ENCODE measurements at regions not wholly inside any gene's neighbourhood (a gene's known extent, or its start where the extent isn't known, plus 50 kb on each side); places are given as distances from the start of the nearest gene placed in this dataset.

DNA sequence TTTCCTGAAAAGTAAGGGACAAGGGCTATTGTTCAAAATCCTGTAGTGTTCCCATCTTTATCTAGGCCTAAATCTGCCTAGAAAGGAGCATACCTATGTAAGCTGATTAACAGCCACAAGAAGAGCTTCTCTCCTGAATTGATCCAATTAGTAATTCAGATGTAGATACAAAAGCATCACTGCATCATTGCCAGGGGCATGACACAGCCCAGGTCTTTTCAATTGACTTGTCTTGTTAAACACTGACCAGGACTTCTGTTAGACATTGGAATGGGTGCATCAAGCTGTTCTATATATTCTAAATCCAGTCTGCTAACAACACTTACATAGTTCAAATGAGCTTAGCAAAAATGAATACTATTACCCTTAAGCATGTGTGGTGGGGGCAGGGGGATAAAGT is 589.2 kb downstream of the INHBA start:
- TF ChIP-seq EP300 (IDR thresholded peaks at IDR 0.05) (no peak), CTCF (IDR thresholded peaks at IDR 0.05) (no peak), ATOH8 (CRISPR knock-in tag; IDR thresholded peaks at IDR 0.05; ENCODE audit: low read depth) (no peak), RFX5 (IDR thresholded peaks at IDR 0.05) (no peak), REST (IDR thresholded peaks at IDR 0.05) (no peak), TP53 (CRISPR knock-in tag; IDR thresholded peaks at IDR 0.05) (no peak)

All from A549 (cell line).